Liver (tissue), 3 donors: ENCODE measurements at regions not wholly inside any gene's neighbourhood (a gene's known extent, or its start where the extent isn't known, plus 50 kb on each side); places are given as distances from the start of the nearest gene placed in this dataset.

ENCODE experiments used
- EGR1 ChIP-seq, 2 donors: IDR thresholded peaks; 2 replicates each; pipeline ENCODE4 v1.6.1; 2016 to 2018; ENCODE audit warnings: antibody characterized with exemption in 2 of 2, low read depth in 2 of 2
- GABPA ChIP-seq, 2 donors: IDR thresholded peaks in 1 of 2; conservative IDR thresholded peaks in 1 of 2; 2 replicates each; pipeline ENCODE4 v1.6.1; 2016; ENCODE audit warnings: antibody characterized with exemption in 2 of 2, mild to moderate bottlenecking in 1 of 2, moderate library complexity in 1 of 2
- JUND ChIP-seq, 2 donors: IDR thresholded peaks; 2 replicates each; pipeline ENCODE4 v1.6.1; 2016; ENCODE audit warnings: antibody characterized with exemption in 2 of 2
- NR2F2 ChIP-seq: IDR thresholded peaks from 2 replicates; pipeline ENCODE4 v1.6.1; 2016; ENCODE audit warnings: antibody characterized with exemption
- RAD21 ChIP-seq, 2 donors: IDR thresholded peaks; 2 replicates each; pipeline ENCODE4 v1.6.1; 2016; ENCODE audit warnings: antibody characterized with exemption in 2 of 2, mild to moderate bottlenecking in 2 of 2
- RXRA ChIP-seq, 2 donors: IDR thresholded peaks; 2 replicates each; pipeline ENCODE4 v1.6.1; 2017 to 2018; ENCODE audit warnings: antibody characterized with exemption in 2 of 2, mild to moderate bottlenecking in 1 of 2
- SP1 ChIP-seq: IDR thresholded peaks from 2 replicates; pipeline ENCODE4 v1.6.1; 2018; ENCODE audit warnings: antibody characterized with exemption, mild to moderate bottlenecking
- YY1 ChIP-seq: IDR thresholded peaks from 2 replicates; pipeline ENCODE4 v1.6.1; 2016; ENCODE audit warnings: antibody characterized with exemption, mild to moderate bottlenecking
- TF ChIP-seq, protein P1 (sequence below): IDR thresholded peaks from 2 replicates; pipeline ENCODE4 v1.6.1; 2016; ENCODE audit warnings: antibody characterized with exemption
- TF ChIP-seq, protein P2 (sequence below): fragments of 150-350 bp; IDR thresholded peaks from 2 replicates; pipeline ENCODE4 v1.5.1; 2017; ENCODE audit warnings: improper control_type of control experiment, low read depth, low read length; ENCODE audit not compliant: missing input control
- TF ChIP-seq, protein P3 (sequence below): IDR thresholded peaks from 2 replicates; pipeline ENCODE4 v1.6.1; 2016; ENCODE audit warnings: antibody characterized with exemption
- TF ChIP-seq, protein P4 (sequence below): IDR thresholded peaks from 2 replicates; pipeline ENCODE4 v1.6.1; 2016; ENCODE audit warnings: antibody characterized with exemption, mild to moderate bottlenecking
- donor health status: healthy.
- donor health status: healthy.

DNA sequence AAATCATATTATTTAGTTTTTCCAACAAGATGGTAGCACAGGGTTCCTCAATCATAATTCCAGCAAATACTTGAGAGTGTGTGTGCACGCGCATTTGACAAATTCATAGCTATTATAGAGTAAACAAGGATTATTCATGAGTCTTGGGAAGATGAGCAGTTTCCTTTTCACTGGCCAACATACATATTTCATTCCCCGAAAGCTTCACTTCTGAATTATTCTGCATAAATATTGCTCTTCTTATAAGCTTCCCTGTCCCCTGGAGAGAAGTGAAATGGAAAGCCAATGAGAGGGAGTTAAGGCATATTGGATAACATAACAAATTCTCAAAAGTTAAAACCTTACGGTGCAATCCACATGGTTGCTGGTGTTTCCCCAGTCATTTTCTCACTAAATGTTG lies 386.4 kb upstream of the SEMA6A start:
- TF ChIP-seq, protein P1, sequence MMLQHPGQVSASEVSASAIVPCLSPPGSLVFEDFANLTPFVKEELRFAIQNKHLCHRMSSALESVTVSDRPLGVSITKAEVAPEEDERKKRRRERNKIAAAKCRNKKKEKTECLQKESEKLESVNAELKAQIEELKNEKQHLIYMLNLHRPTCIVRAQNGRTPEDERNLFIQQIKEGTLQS: no peak
- TF ChIP-seq JUND (IDR thresholded peaks at IDR 0.05) (no peak), SP1 (no peak), YY1 (no peak), EGR1 (IDR thresholded peaks at IDR 0.05; ENCODE audit: low read depth in 2 of 2) (no peak), GABPA (IDR thresholded peaks at IDR 0.05 in 1 of 2, conservative IDR thresholded peaks at IDR 0.05 in 1 of 2) (no peak), RAD21 (IDR thresholded peaks at IDR 0.05) (no peak), NR2F2 (no peak), RXRA (IDR thresholded peaks at IDR 0.05) (no peak)
- TF ChIP-seq, protein P2, sequence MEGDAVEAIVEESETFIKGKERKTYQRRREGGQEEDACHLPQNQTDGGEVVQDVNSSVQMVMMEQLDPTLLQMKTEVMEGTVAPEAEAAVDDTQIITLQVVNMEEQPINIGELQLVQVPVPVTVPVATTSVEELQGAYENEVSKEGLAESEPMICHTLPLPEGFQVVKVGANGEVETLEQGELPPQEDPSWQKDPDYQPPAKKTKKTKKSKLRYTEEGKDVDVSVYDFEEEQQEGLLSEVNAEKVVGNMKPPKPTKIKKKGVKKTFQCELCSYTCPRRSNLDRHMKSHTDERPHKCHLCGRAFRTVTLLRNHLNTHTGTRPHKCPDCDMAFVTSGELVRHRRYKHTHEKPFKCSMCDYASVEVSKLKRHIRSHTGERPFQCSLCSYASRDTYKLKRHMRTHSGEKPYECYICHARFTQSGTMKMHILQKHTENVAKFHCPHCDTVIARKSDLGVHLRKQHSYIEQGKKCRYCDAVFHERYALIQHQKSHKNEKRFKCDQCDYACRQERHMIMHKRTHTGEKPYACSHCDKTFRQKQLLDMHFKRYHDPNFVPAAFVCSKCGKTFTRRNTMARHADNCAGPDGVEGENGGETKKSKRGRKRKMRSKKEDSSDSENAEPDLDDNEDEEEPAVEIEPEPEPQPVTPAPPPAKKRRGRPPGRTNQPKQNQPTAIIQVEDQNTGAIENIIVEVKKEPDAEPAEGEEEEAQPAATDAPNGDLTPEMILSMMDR: no peak
- TF ChIP-seq, protein P3, sequence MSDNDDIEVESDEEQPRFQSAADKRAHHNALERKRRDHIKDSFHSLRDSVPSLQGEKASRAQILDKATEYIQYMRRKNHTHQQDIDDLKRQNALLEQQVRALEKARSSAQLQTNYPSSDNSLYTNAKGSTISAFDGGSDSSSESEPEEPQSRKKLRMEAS: no peak
- TF ChIP-seq, protein P4, sequence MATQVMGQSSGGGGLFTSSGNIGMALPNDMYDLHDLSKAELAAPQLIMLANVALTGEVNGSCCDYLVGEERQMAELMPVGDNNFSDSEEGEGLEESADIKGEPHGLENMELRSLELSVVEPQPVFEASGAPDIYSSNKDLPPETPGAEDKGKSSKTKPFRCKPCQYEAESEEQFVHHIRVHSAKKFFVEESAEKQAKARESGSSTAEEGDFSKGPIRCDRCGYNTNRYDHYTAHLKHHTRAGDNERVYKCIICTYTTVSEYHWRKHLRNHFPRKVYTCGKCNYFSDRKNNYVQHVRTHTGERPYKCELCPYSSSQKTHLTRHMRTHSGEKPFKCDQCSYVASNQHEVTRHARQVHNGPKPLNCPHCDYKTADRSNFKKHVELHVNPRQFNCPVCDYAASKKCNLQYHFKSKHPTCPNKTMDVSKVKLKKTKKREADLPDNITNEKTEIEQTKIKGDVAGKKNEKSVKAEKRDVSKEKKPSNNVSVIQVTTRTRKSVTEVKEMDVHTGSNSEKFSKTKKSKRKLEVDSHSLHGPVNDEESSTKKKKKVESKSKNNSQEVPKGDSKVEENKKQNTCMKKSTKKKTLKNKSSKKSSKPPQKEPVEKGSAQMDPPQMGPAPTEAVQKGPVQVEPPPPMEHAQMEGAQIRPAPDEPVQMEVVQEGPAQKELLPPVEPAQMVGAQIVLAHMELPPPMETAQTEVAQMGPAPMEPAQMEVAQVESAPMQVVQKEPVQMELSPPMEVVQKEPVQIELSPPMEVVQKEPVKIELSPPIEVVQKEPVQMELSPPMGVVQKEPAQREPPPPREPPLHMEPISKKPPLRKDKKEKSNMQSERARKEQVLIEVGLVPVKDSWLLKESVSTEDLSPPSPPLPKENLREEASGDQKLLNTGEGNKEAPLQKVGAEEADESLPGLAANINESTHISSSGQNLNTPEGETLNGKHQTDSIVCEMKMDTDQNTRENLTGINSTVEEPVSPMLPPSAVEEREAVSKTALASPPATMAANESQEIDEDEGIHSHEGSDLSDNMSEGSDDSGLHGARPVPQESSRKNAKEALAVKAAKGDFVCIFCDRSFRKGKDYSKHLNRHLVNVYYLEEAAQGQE: no peak
